ENCODE measurements at regions not wholly inside any gene's neighbourhood (a gene's known extent, or its start where the extent isn't known, plus 50 kb on each side); places are given as distances from the start of the nearest gene placed in this dataset.

GRCh38 chr10:6892864-6893263 is 312.8 kb upstream of the PRKCQ start:
- in situ Hi-C loops (cut with HindIII; ENCODE audit: low sequenced_read_pairs) = no loop called here
- no peak for DNase-seq (ENCODE audit: low read depth, low spot score)
- H3K4me3 ChIP-seq (ENCODE audit: low read depth, low read length) = no peak overlapping the region
- no peak for TF ChIP-seq CTCF (IDR thresholded peaks at IDR 0.05; ENCODE audit: low read depth, low read length)

- DNase-seq (ENCODE audit: low read depth, low spot score) = no peak
- TF ChIP-seq CTCF (IDR thresholded peaks at IDR 0.05; ENCODE audit: low read depth, low read length) = no peak
- no peak overlapping the region for H3K4me3 ChIP-seq (ENCODE audit: low read depth, low read length)
- in situ Hi-C loops (cut with HindIII; ENCODE audit: low sequenced_read_pairs) = no loop called here
These were observed 311.8 kb upstream of the PRKCQ start for GRCh38 chr10:6891924-6892323.

GRCh38 chr10:6889718-6890117 is 309.6 kb upstream of the PRKCQ start:
- no peak for TF ChIP-seq CTCF (IDR thresholded peaks at IDR 0.05; ENCODE audit: low read depth, low read length)
- DNase-seq (ENCODE audit: low read depth, low spot score) = no peak
- no peak overlapping the region for H3K4me3 ChIP-seq (ENCODE audit: low read depth, low read length)
- in situ Hi-C loops (cut with HindIII; ENCODE audit: low sequenced_read_pairs) = no loop called here

GRCh38 chr10:6888434-6888833 is 308.4 kb upstream of the PRKCQ start:
- no peak overlapping the region for H3K4me3 ChIP-seq (ENCODE audit: low read depth, low read length)
- in situ Hi-C loops (cut with HindIII; ENCODE audit: low sequenced_read_pairs) = no loop called here

GRCh38 chr10:6885284-6885683 is 305.2 kb upstream of the PRKCQ start:
- H3K4me3 ChIP-seq (ENCODE audit: low read depth, low read length) = no peak overlapping the region
- in situ Hi-C loops (cut with HindIII; ENCODE audit: low sequenced_read_pairs) = no loop called here
- no peak for DNase-seq (ENCODE audit: low read depth, low spot score)
- TF ChIP-seq CTCF (IDR thresholded peaks at IDR 0.05; ENCODE audit: low read depth, low read length) = no peak

More at GRCh38 chr10:6888434-6888833, 308.4 kb upstream of the PRKCQ start:
- no peak for TF ChIP-seq CTCF (IDR thresholded peaks at IDR 0.05; ENCODE audit: low read depth, low read length)
- DNase-seq (ENCODE audit: low read depth, low spot score) = no peak

- in situ Hi-C loops (cut with HindIII; ENCODE audit: low sequenced_read_pairs) = no loop called here
- TF ChIP-seq CTCF (IDR thresholded peaks at IDR 0.05; ENCODE audit: low read depth, low read length) = no peak
- no peak overlapping the region for H3K4me3 ChIP-seq (ENCODE audit: low read depth, low read length)
- DNase-seq (ENCODE audit: low read depth, low spot score) = no peak
These were observed 301.9 kb upstream of the PRKCQ start for GRCh38 chr10:6881987-6882386.

All from astrocyte of the spinal cord (primary cell).